Gastroesophageal sphincter (tissue), 3 donors: ENCODE measurements at regions not wholly inside any gene's neighbourhood (a gene's known extent, or its start where the extent isn't known, plus 50 kb on each side); places are given as distances from the start of the nearest gene placed in this dataset.

Experiments used
- CTCF ChIP-seq, 4 experiments: fragments of 200-600 bp in 2 of 4; fragments of 450-650 bp in 2 of 4; sonication (generic) in 1 of 4; IDR thresholded peaks; one replicate each; pipeline ENCODE4 v1.5.1; 2017 to 2019; ENCODE audit warnings: antibody characterized with exemption in 4 of 4, mild to moderate bottlenecking in 2 of 4, moderate library complexity in 2 of 4
- POLR2A ChIP-seq, 2 donors: fragments of 450-650 bp; IDR thresholded peaks; one replicate each; pipeline ENCODE4 v1.6.1; 2017; ENCODE audit warnings: antibody characterized with exemption in 2 of 2, mild to moderate bottlenecking in 2 of 2, moderate library complexity in 1 of 2
- POLR2AphosphoS5 ChIP-seq: sonication (generic); formaldehyde crosslinking; IDR thresholded peaks from one replicate; pipeline ENCODE4 v1.6.1; 2017; ENCODE audit warnings: antibody characterized with exemption

- TF ChIP-seq POLR2A (IDR thresholded peaks at IDR 0.05) = no peak
- TF ChIP-seq CTCF (IDR thresholded peaks at IDR 0.05) = no peak
- TF ChIP-seq POLR2AphosphoS5 = no peak
Measured at GRCh38 chr2:228417956-228418355, 236.5 kb upstream of the SPHKAP start.
